SU-DHL-6 (cell line): ENCODE measurements at regions not wholly inside any gene's neighbourhood (a gene's known extent, or its start where the extent isn't known, plus 50 kb on each side); places are given as distances from the start of the nearest gene placed in this dataset.

Experiments used
- H2AFZ ChIP-seq: fragments of 200-600 bp; sonication (generic); 2 replicates; pipeline ENCODE4 v1.6.1; 2014; ENCODE audit warnings: low read depth, mild to moderate bottlenecking, moderate library complexity, mixed read lengths, antibody characterized with exemption, low read length; ENCODE audit not compliant: severe bottlenecking
- H3F3A ChIP-seq: fragments of 200-600 bp; shearing (Covaris generic); 2 replicates; pipeline ENCODE4 v1.6.0; 2016; ENCODE audit warnings: antibody characterized with exemption, mild to moderate bottlenecking; ENCODE audit not compliant: insufficient read depth
- H3K27ac ChIP-seq: fragments of 200-600 bp; sonication (generic); 2 replicates; pipeline ENCODE4 v1.5.1; 2016; ENCODE audit warnings: low read depth, mild to moderate bottlenecking, low read length, moderate library complexity, mixed read lengths
- H3K27me3 ChIP-seq: fragments of 200-600 bp; sonication (generic), shearing (Covaris generic); 2 replicates; pipeline ENCODE4 v1.6.0; 2014; ENCODE audit warnings: mild to moderate bottlenecking, low read length
- H3K36me3 ChIP-seq: fragments of 200-600 bp; sonication (generic); 2 replicates; pipeline ENCODE4 v1.6.1; 2014; ENCODE audit warnings: mild to moderate bottlenecking, low read length, mixed read lengths
- H3K4me2 ChIP-seq: fragments of 300-600, 200-600 bp; shearing (Covaris generic), sonication (generic); 2 replicates; pipeline ENCODE4 v1.6.0; 2014; ENCODE audit warnings: low read length, low read depth, mild to moderate bottlenecking; ENCODE audit not compliant: poor library complexity, severe bottlenecking
- H3K4me3 ChIP-seq: fragments of 200-600 bp; sonication (generic); 2 replicates; pipeline ENCODE4 v1.5.1; 2014; ENCODE audit warnings: antibody characterized with exemption, low read length, mild to moderate bottlenecking, mixed read lengths; ENCODE audit not compliant: insufficient read depth, poor library complexity, severe bottlenecking
- H3K79me2 ChIP-seq: fragments of 200-600 bp; sonication (generic); 2 replicates; pipeline ENCODE4 v1.6.1; 2014; ENCODE audit warnings: mild to moderate bottlenecking, low read length, moderate library complexity; ENCODE audit not compliant: insufficient read depth
- H3K9ac ChIP-seq: fragments of 200-600 bp; sonication (generic); 2 replicates; pipeline ENCODE4 v1.7.0; 2014; ENCODE audit warnings: mild to moderate bottlenecking, low read length
- H3K9me2 ChIP-seq: fragments of 200-600 bp; sonication (generic); replicated peaks from 2 replicates; pipeline ENCODE4 v1.6.1; 2014; ENCODE audit warnings: low read length; ENCODE audit not compliant: insufficient read depth
- H3K9me3 ChIP-seq: fragments of 200-600 bp; sonication (generic); 2 replicates; pipeline ENCODE4 v1.6.1; 2014; ENCODE audit warnings: low read length, mixed read lengths; ENCODE audit not compliant: insufficient read depth
- H4K20me1 ChIP-seq: fragments of 200-600 bp; sonication (generic); 2 replicates; pipeline ENCODE4 v1.6.1; 2014; ENCODE audit warnings: low read depth, mild to moderate bottlenecking, antibody characterized with exemption, low read length, moderate library complexity, mixed read lengths
- EZH2phosphoT487 ChIP-seq: fragments of 200-600 bp; sonication (generic), shearing (Covaris generic); conservative IDR thresholded peaks from 2 replicates; pipeline ENCODE4 v1.6.1; 2018; ENCODE audit warnings: mild to moderate bottlenecking, antibody characterized with exemption, low read length, moderate library complexity, mixed read lengths
- TF ChIP-seq, protein P1 (sequence below): fragments of 200-600 bp; sonication (generic); IDR thresholded peaks from one replicate; pipeline ENCODE4 v1.5.1; 2017; ENCODE audit warnings: antibody characterized with exemption, mild to moderate bottlenecking, low read length, moderate library complexity; ENCODE audit not compliant: insufficient read depth, poor library complexity, severe bottlenecking

DNA sequence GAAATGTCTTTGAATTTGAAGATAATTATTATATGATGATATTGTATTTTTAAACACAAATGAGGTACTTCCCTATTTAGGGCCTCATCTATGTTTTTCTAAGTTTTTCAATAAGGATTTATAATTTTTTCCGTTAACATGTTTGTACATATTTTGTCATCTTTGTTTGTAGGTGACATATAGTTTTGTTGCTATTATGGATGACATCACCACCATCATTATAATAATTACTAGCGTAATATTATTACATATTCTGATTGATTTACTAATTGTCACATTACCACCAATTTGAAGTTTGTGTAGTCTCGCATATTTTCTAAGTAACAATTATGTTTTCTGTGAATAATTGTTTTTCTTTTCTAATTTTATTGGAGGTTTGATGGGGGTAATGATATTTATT is 147.2 kb upstream of the DAAM1 start:
- H4K20me1 ChIP-seq, result no peaks in the 10 kb centered on the region
- H3K9me2 ChIP-seq, result no peaks in the 10 kb centered on the region
- H3K27me3 ChIP-seq, result no peaks in the 10 kb centered on the region
- H3K27ac ChIP-seq, result no peak overlapping the region
- H2AFZ ChIP-seq, result no peak overlapping the region
- H3K79me2 ChIP-seq, result no peaks in the 10 kb centered on the region
- no peaks in the 10 kb centered on the region for H3K9me3 ChIP-seq
- TF ChIP-seq, protein P1, sequence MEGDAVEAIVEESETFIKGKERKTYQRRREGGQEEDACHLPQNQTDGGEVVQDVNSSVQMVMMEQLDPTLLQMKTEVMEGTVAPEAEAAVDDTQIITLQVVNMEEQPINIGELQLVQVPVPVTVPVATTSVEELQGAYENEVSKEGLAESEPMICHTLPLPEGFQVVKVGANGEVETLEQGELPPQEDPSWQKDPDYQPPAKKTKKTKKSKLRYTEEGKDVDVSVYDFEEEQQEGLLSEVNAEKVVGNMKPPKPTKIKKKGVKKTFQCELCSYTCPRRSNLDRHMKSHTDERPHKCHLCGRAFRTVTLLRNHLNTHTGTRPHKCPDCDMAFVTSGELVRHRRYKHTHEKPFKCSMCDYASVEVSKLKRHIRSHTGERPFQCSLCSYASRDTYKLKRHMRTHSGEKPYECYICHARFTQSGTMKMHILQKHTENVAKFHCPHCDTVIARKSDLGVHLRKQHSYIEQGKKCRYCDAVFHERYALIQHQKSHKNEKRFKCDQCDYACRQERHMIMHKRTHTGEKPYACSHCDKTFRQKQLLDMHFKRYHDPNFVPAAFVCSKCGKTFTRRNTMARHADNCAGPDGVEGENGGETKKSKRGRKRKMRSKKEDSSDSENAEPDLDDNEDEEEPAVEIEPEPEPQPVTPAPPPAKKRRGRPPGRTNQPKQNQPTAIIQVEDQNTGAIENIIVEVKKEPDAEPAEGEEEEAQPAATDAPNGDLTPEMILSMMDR, result no peak
- no peak for TF ChIP-seq EZH2phosphoT487
- no peaks in the 10 kb centered on the region for H3F3A ChIP-seq
- H3K4me2 ChIP-seq, result no peak overlapping the region
- H3K4me3 ChIP-seq, result no peak overlapping the region
- no peak overlapping the region for H3K9ac ChIP-seq
- H3K36me3 ChIP-seq, result no peaks in the 10 kb centered on the region

DNA sequence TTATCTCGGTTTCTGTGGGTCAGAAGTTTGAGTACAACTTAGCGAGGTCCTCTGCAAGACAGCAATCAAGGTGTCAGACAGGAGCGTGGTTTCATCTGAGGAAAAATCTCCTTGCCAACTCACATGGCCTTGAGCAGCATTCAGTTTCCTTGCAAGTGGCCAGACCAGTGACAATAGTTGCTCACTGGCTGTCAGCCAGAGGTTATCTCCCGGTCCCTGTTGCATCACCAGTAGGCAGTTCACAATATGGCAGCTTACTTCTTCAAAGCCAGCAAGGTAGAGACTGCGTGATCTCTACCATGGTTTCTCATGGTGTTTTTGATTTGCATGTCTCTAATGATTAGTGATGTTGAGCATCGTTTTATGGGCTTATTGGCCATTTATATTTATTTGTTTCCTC is 143.8 kb upstream of the DAAM1 start:
- TF ChIP-seq EZH2phosphoT487, result no peak
- TF ChIP-seq, protein P1, result no peak
- Histone ChIP-seq H3K9ac (no peak overlapping the region), H3F3A (no peaks in the 10 kb centered on the region)

DNA sequence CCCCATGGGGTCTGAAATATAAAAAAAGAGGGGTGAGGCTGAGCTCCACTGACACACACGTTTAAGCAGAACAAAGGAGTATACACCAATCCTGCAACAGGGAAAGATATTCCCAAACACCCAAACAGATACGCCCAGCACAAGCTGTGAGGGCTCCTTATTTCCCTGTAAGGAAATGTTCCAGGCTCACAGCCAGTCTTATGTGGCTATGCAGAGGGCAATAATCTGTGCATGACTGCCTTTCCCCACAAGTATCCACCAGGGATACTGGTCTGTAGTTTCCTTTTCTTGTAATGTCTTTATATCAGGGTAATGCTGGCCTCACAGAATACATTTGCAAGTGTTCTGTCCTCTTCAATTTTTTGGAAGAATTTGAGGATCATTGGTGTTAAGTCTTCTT is 141.7 kb upstream of the DAAM1 start:
- Histone ChIP-seq H3K27me3 (no peaks in the 10 kb centered on the region), H3F3A (no peaks in the 10 kb centered on the region), H3K9me3 (no peaks in the 10 kb centered on the region), H3K9ac (no peak overlapping the region), H4K20me1 (no peaks in the 10 kb centered on the region), H3K36me3 (no peaks in the 10 kb centered on the region), H3K79me2 (no peaks in the 10 kb centered on the region), H3K4me3 (no peak overlapping the region), H2AFZ (no peak overlapping the region), H3K4me2 (no peak overlapping the region), H3K27ac (no peak overlapping the region), H3K9me2 (no peaks in the 10 kb centered on the region)
- TF ChIP-seq, protein P1, result no peak
- no peak for TF ChIP-seq EZH2phosphoT487

More for the DNA sequence above, 143.8 kb upstream of the DAAM1 start:
- H3K9me2 ChIP-seq, result no peaks in the 10 kb centered on the region
- no peaks in the 10 kb centered on the region for H3K27me3 ChIP-seq
- H3K4me3 ChIP-seq, result no peak overlapping the region
- H4K20me1 ChIP-seq, result no peaks in the 10 kb centered on the region
- no peak overlapping the region for H3K4me2 ChIP-seq
- no peaks in the 10 kb centered on the region for H3K9me3 ChIP-seq
- no peaks in the 10 kb centered on the region for H3K79me2 ChIP-seq
- H3K36me3 ChIP-seq, result no peaks in the 10 kb centered on the region
- H3K27ac ChIP-seq, result no peak overlapping the region
- H2AFZ ChIP-seq, result no peak overlapping the region
